ENCODE measurements at regions not wholly inside any gene's neighbourhood (a gene's known extent, or its start where the extent isn't known, plus 50 kb on each side); places are given as distances from the start of the nearest gene placed in this dataset.

DNA sequence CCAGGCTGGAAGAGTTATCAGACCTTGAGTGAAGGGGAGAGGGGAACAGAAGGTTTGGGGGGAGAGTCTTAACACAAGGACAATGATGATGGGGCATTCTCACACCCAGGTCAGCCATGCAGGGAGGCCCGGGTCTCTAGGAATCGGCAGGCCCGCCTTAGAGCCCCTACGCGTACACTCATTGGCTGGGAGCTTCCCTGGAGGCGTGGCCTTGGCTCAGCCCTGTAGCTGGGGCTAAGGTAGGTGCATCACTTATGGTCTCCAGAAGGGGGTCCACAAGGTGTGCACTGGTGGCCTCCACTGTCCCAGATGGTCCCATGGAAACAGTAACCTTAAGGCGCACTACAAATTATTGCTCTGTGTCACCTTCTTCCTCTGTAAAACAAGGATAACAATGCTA is 660.1 kb downstream of the MED13L start:
- Histone ChIP-seq H3K27ac (no peak overlapping the region), H3K36me3 (no peaks in the 10 kb centered on the region), H3K4me3 (ENCODE audit: low read depth, low read length) (no peak overlapping the region), H3K9me3 (ENCODE audit: severe bottlenecking) (peaks cover 5% of the 10 kb centered on the region), H3K27me3 (ENCODE audit: insufficient read depth, low read depth, severe bottlenecking) (peaks cover 2% of the 10 kb centered on the region)
- TF ChIP-seq, protein P1, sequence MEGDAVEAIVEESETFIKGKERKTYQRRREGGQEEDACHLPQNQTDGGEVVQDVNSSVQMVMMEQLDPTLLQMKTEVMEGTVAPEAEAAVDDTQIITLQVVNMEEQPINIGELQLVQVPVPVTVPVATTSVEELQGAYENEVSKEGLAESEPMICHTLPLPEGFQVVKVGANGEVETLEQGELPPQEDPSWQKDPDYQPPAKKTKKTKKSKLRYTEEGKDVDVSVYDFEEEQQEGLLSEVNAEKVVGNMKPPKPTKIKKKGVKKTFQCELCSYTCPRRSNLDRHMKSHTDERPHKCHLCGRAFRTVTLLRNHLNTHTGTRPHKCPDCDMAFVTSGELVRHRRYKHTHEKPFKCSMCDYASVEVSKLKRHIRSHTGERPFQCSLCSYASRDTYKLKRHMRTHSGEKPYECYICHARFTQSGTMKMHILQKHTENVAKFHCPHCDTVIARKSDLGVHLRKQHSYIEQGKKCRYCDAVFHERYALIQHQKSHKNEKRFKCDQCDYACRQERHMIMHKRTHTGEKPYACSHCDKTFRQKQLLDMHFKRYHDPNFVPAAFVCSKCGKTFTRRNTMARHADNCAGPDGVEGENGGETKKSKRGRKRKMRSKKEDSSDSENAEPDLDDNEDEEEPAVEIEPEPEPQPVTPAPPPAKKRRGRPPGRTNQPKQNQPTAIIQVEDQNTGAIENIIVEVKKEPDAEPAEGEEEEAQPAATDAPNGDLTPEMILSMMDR (IDR thresholded peaks at IDR 0.05; ENCODE audit: low read depth, low read length), result no peak
- no peak for DNase-seq

DNA sequence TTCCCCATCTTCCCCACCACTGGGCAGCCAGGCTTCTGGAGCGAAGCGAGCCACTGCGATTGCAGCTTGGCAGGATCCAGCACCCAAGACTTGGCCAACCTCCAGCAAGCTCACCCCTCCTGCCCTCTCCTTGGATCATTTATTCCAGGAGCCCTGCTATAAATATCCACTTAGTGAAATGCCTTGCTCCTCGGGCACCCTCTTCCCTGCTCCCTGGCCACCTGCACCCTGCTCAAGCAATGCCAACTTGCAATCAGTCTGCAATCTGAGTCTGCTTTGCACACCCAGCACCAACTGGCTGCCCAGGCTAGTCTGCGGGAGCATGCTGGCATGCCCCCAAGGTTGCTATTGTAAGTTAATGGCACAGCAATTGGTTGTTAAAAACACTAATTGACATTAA is 666.0 kb downstream of the MED13L start:
- H3K27ac ChIP-seq, result no peak overlapping the region
- DNase-seq, result no peak

DNA sequence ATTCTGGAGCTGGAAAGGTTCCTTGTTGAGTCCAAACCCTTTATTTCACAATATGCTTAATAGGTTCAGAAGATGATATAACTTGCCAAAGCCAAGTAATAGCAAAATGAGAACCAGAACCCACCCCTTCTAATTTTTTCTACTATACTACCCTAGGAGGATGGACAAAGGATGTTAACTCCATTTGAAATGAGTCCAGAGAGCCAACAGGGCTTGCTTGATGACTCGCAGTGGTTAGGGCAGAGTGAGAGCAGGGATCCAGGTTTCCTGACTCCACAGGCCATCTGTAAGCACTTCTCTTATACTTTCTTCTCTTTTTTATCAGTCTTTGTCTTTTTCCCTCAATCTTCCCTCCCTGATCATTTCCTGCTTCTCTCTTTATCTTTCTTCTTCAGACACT is 668.1 kb downstream of the MED13L start:
- DNase-seq, result no peak
- peaks cover 3% of the 10 kb centered on the region for H3K9me3 ChIP-seq (ENCODE audit: severe bottlenecking)
- H3K4me3 ChIP-seq (ENCODE audit: low read depth, low read length), result no peak overlapping the region

More for the DNA sequence above, 666.0 kb downstream of the MED13L start:
- peaks cover 17% of the 10 kb centered on the region for H3K27me3 ChIP-seq (ENCODE audit: insufficient read depth, low read depth, severe bottlenecking)
- H3K9me3 ChIP-seq (ENCODE audit: severe bottlenecking), result peaks cover 3% of the 10 kb centered on the region
- TF ChIP-seq, protein P1 (IDR thresholded peaks at IDR 0.05; ENCODE audit: low read depth, low read length), result no peak
- no peaks in the 10 kb centered on the region for H3K36me3 ChIP-seq
- no peak overlapping the region for H3K4me3 ChIP-seq (ENCODE audit: low read depth, low read length)

DNA sequence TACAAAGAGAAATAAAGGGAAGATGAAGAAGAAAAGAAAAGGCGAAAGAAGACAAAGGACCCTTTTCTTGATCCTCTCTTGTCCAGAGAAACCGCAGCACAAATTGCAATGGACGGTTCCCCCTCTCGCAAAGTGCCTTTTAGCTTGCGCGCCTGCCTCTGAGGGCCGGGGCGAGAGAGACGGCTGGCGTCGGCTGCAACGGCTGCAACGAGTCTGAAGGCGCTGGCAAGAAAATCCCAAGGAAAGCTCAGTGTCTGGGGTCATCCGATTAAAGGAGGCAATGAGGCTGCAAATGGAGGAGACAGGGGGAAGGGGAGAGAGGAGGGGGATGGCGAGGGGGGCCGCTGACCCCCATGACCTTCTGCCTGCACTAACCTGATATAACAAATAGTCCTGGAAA is 671.5 kb downstream of the MED13L start:
- no peak overlapping the region for H3K27ac ChIP-seq
- no peak overlapping the region for H3K4me3 ChIP-seq (ENCODE audit: low read depth, low read length)
- TF ChIP-seq, protein P1 (IDR thresholded peaks at IDR 0.05; ENCODE audit: low read depth, low read length), result no peak
- DNase-seq, result no peak
- H3K9me3 ChIP-seq (ENCODE audit: severe bottlenecking), result no peaks in the 10 kb centered on the region
- H3K27me3 ChIP-seq (ENCODE audit: insufficient read depth, low read depth, severe bottlenecking), result peaks cover 21% of the 10 kb centered on the region
- H3K36me3 ChIP-seq, result no peaks in the 10 kb centered on the region

More for the DNA sequence above, 668.1 kb downstream of the MED13L start:
- TF ChIP-seq, protein P1 (IDR thresholded peaks at IDR 0.05; ENCODE audit: low read depth, low read length), result no peak
- Histone ChIP-seq H3K27ac (no peak overlapping the region), H3K27me3 (ENCODE audit: insufficient read depth, low read depth, severe bottlenecking) (peaks cover 17% of the 10 kb centered on the region), H3K36me3 (no peaks in the 10 kb centered on the region)

DNA sequence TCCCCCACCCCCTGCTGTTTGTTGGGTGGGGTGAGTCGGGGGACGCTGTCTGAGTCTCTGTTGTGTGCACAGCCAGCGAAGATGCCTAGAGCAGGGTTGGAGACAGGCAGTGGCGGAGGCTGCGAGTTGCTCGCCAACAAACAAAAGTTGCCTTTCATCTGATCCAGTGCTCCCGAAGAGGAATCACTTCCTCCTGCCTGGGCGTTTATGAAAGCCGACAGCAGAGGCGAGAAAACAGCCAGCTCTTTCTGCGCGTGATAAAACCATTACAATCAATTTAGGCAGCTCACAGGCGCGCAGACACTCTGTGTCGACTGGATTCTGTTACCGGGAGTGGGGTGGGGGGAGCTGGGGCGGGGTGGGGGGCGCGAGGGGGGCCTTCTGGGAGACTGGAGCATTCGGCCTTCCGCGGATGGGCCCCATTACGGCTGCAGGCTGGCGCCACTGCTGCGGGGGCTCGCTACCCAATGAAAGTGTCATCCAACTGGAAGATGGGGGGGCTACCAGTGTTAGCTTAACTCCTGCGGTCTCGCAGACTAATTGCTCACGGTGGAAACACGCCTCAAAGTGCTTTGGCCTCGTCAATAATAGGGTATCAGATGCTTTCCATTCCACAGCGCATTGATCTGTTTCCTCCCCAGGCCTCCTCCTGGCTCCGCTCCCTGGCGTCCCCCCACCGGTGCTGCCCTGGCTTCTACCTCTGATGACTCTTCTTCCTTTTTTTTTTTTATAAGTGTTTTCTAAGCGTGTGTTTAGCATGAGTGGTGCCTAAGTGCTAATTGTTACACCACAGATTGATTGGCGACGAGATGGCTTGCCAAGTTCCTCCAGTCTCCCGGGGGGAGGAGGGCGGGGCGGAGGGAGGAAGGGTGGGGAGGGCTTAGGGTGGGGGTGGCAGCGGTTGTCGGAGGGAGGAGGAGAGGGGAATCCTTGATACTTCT is 678.4 kb downstream of the MED13L start:
- Histone ChIP-seq H3K27me3 (ENCODE audit: insufficient read depth, low read depth, severe bottlenecking) (peaks cover 11% of the 10 kb centered on the region), H3K9me3 (ENCODE audit: severe bottlenecking) (no peaks in the 10 kb centered on the region), H3K4me3 (ENCODE audit: low read depth, low read length) (no peak overlapping the region), H3K27ac (no peak overlapping the region), H3K36me3 (no peaks in the 10 kb centered on the region)
- TF ChIP-seq, protein P1 (IDR thresholded peaks at IDR 0.05; ENCODE audit: low read depth, low read length), result no peak
- no peak for DNase-seq

Measured in WERI-Rb-1 (cell line).